Uterus (tissue), 3 donors: ENCODE measurements at regions not wholly inside any gene's neighbourhood (a gene's known extent, or its start where the extent isn't known, plus 50 kb on each side); places are given as distances from the start of the nearest gene placed in this dataset.

Source experiments
- DNase-seq, 2 donors: peaks; one replicate each; pipeline ENCODE4 v3.0.0-alpha.2; 2019 to 2020
- H3K27ac ChIP-seq, 2 donors: fragments of 200-600 bp; sonication (generic); 1 replicate in 1 of 2; 2 replicates in 1 of 2; pipeline ENCODE4 v1.5.1; 2016 to 2018
- H3K27me3 ChIP-seq, 2 donors: fragments of 200-600 bp; sonication (generic); one replicate each; pipeline ENCODE4 v1.5.1; 2018 to 2019; ENCODE audit warnings: control low read depth in 1 of 2
- H3K36me3 ChIP-seq, 2 donors: fragments of 200-600 bp; sonication (generic); one replicate each; pipeline ENCODE4 v1.5.1; 2019; ENCODE audit warnings: control low read depth in 1 of 2
- H3K4me1 ChIP-seq, 2 donors: fragments of 200-600 bp; sonication (generic); one replicate each; pipeline ENCODE4 v1.5.1; 2018 to 2019; ENCODE audit warnings: control low read depth in 1 of 2
- H3K4me3 ChIP-seq, 2 donors: fragments of 200-600 bp; sonication (generic); 1 replicate in 1 of 2; 2 replicates in 1 of 2; pipeline ENCODE4 v1.5.1; 2018 to 2019; ENCODE audit warnings: mild to moderate bottlenecking in 1 of 2
- H3K9me3 ChIP-seq, 2 donors: fragments of 200-600 bp; sonication (generic); one replicate each; pipeline ENCODE4 v1.5.1; 2019; ENCODE audit warnings: control low read depth in 1 of 2
- CTCF ChIP-seq, 4 experiments: fragments of 200-600 bp in 2 of 4; fragments of 450-650 bp in 2 of 4; sonication (generic) in 2 of 4; IDR thresholded peaks; one replicate each; pipeline ENCODE4 v1.5.1; 2016 to 2019; ENCODE audit warnings: antibody characterized with exemption in 4 of 4, mild to moderate bottlenecking in 2 of 4, moderate library complexity in 1 of 4
- POLR2A ChIP-seq, 2 donors: fragments of 450-650 bp; IDR thresholded peaks; one replicate each; pipeline ENCODE4 v1.6.1; 2016; ENCODE audit warnings: antibody characterized with exemption in 2 of 2, mild to moderate bottlenecking in 1 of 2, moderate library complexity in 1 of 2
- intact Hi-C: fragments of 100-400 bp; cut with DNase I; formaldehyde crosslinking; loops from one replicate; pipeline ENCODE4 v1.15.1; 2023; ENCODE audit warnings: low total_unique reads
- donor health status: DM: yes; HTN: yes; CAD: no.

GRCh38 chr4:89579771-89580170 is 257.2 kb downstream of the SNCA start:
- H3K4me1 ChIP-seq: no peaks in the 10 kb centered on the region
- intact Hi-C loops: no loop called here

GRCh38 chr4:89576246-89576645 is 260.7 kb downstream of the SNCA start:
- H3K27me3 ChIP-seq: no peaks in the 10 kb centered on the region

More at GRCh38 chr4:89579771-89580170, 257.2 kb downstream of the SNCA start:
- DNase-seq: no peak
- no peaks in the 10 kb centered on the region for H3K36me3 ChIP-seq
- no peak overlapping the region for H3K27ac ChIP-seq
- TF ChIP-seq POLR2A (IDR thresholded peaks at IDR 0.05): no peak
- no peak for TF ChIP-seq CTCF (IDR thresholded peaks at IDR 0.05)
- H3K9me3 ChIP-seq: no peaks in the 10 kb centered on the region
- H3K27me3 ChIP-seq: no peaks in the 10 kb centered on the region
- H3K4me3 ChIP-seq: no peak overlapping the region

DNA sequence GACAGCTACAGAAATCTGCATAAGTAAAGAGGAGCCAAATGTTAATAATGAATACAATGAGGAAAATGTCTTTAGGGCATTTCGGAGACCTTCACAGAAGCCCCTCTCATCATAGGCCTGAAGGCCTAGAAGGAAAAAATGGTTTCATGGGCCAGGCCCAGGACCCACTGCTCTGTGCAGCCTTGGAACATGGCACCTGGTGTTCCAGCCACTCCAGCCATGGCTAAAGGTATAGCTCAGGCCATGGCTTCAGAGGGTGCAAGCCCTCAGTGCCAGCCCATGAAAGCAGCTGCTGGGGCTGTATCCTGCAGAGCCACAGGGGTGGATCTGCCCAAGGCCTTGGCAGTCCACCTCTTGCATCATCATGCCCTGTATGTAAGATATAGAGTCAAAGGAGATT is 261.1 kb downstream of the SNCA start:
- Histone ChIP-seq H3K27me3 (no peaks in the 10 kb centered on the region), H3K36me3 (no peaks in the 10 kb centered on the region), H3K9me3 (no peaks in the 10 kb centered on the region), H3K4me3 (no peak overlapping the region), H3K4me1 (no peaks in the 10 kb centered on the region), H3K27ac (no peak overlapping the region)
- intact Hi-C loops: no loop called here
- no peak for TF ChIP-seq CTCF (IDR thresholded peaks at IDR 0.05)
- TF ChIP-seq POLR2A (IDR thresholded peaks at IDR 0.05): no peak
- no peak for DNase-seq

More at GRCh38 chr4:89576246-89576645, 260.7 kb downstream of the SNCA start:
- Histone ChIP-seq H3K9me3 (no peaks in the 10 kb centered on the region), H3K4me1 (no peaks in the 10 kb centered on the region), H3K4me3 (no peak overlapping the region), H3K27ac (no peak overlapping the region), H3K36me3 (no peaks in the 10 kb centered on the region)
- DNase-seq: no peak
- intact Hi-C loops: no loop called here
- TF ChIP-seq POLR2A (IDR thresholded peaks at IDR 0.05) (no peak), CTCF (IDR thresholded peaks at IDR 0.05) (no peak)

GRCh38 chr4:89574176-89574575 is 262.8 kb downstream of the SNCA start:
- DNase-seq: no peak
- Histone ChIP-seq H3K4me3 (no peak overlapping the region), H3K36me3 (no peaks in the 10 kb centered on the region), H3K27me3 (no peaks in the 10 kb centered on the region), H3K9me3 (no peaks in the 10 kb centered on the region), H3K27ac (no peak overlapping the region), H3K4me1 (no peaks in the 10 kb centered on the region)
- TF ChIP-seq POLR2A (IDR thresholded peaks at IDR 0.05): no peak
- no peak for TF ChIP-seq CTCF (IDR thresholded peaks at IDR 0.05)
- intact Hi-C loops: no loop called here

DNA sequence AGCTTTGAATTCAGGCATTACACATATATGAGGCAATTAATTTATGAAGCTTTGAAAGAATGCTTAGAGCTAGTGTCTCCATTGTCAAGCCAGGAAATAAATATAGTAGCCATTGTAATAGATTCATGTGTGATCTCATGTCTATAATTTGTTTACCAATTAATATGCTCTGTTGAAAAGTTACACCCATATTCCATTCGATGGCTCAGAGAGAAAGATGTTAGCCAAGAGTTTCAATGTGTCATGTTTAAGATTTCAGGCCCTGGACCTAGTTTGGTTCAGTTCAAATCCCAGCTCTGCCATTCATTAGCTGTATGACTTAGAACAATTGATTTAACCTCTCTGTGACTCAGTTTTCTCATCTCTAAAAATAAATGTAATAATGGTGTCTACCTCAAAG is 263.3 kb downstream of the SNCA start:
- intact Hi-C loops: no loop called here
- Histone ChIP-seq H3K27me3 (no peaks in the 10 kb centered on the region), H3K4me1 (no peaks in the 10 kb centered on the region), H3K36me3 (no peaks in the 10 kb centered on the region), H3K9me3 (no peaks in the 10 kb centered on the region), H3K27ac (no peak overlapping the region), H3K4me3 (no peak overlapping the region)
- TF ChIP-seq CTCF (IDR thresholded peaks at IDR 0.05) (no peak), POLR2A (IDR thresholded peaks at IDR 0.05) (no peak)
- no peak for DNase-seq
